ENCODE measurements at regions not wholly inside any gene's neighbourhood (a gene's known extent, or its start where the extent isn't known, plus 50 kb on each side); places are given as distances from the start of the nearest gene placed in this dataset.

GRCh38 chr13:60663788-60664187 lies 266.8 kb downstream of the TDRD3 start (continued):
- TF ChIP-seq SAP30 (IDR thresholded peaks at IDR 0.05; ENCODE audit: insufficient read depth, insufficient replicate concordance, low read length) (no peak), KDM4A (IDR thresholded peaks at IDR 0.05; ENCODE audit: low read depth, low read length, severe bottlenecking) (no peak), GTF2F1 (IDR thresholded peaks at IDR 0.05; ENCODE audit: borderline replicate concordance, low read depth, low read length) (no peak), KDM5A (IDR thresholded peaks at IDR 0.05; ENCODE audit: low read length) (no peak)
